WTC11 (cell line): ENCODE measurements at regions not wholly inside any gene's neighbourhood (a gene's known extent, or its start where the extent isn't known, plus 50 kb on each side); places are given as distances from the start of the nearest gene placed in this dataset.

Experiments used
- CREB1 ChIP-seq: sonication (generic); formaldehyde crosslinking; IDR thresholded peaks from 2 replicates; pipeline ENCODE4 v1.8.0; 2023; ENCODE audit warnings: mild to moderate bottlenecking, missing genetic modification reagents
- FOXK1 ChIP-seq: sonication (generic); formaldehyde crosslinking; IDR thresholded peaks from 2 replicates; pipeline ENCODE4 v1.8.0; 2022; ENCODE audit warnings: mild to moderate bottlenecking, moderate library complexity, missing genetic modification reagents
- FOXP1 ChIP-seq: sonication (generic); formaldehyde crosslinking; IDR thresholded peaks from 2 replicates; pipeline ENCODE4 v1.8.0; 2022; ENCODE audit warnings: missing genetic modification reagents, mild to moderate bottlenecking, moderate library complexity, borderline replicate concordance
- NR2C2 ChIP-seq: sonication (generic); formaldehyde crosslinking; IDR thresholded peaks from 2 replicates; pipeline ENCODE4 v1.8.0; 2022; ENCODE audit warnings: mild to moderate bottlenecking, missing genetic modification reagents
- OVOL2 ChIP-seq: fragments of 250-450 bp; sonication (Bioruptor Pico); IDR thresholded peaks from 2 replicates; pipeline ENCODE4 v1.9.0; 2021; ENCODE audit warnings: mild to moderate bottlenecking, borderline replicate concordance
- PRRX2 ChIP-seq: fragments of 250-450 bp; sonication (Bioruptor Pico); IDR thresholded peaks from 2 replicates; pipeline ENCODE4 v1.8.0; 2021; ENCODE audit warnings: mild to moderate bottlenecking
- ZNF121 ChIP-seq: sonication (generic); formaldehyde crosslinking; IDR thresholded peaks from 2 replicates; pipeline ENCODE4 v1.8.0; 2023; ENCODE audit warnings: missing genetic modification reagents
- ZNF317 ChIP-seq: sonication (generic); formaldehyde crosslinking; IDR thresholded peaks from 2 replicates; pipeline ENCODE4 v1.8.1; 2023; ENCODE audit warnings: low read depth, mild to moderate bottlenecking, moderate library complexity, missing genetic modification reagents, borderline replicate concordance
- TF ChIP-seq, protein P1 (sequence below): fragments of 200-600 bp; IDR thresholded peaks from 2 replicates; pipeline ENCODE4 v1.8.0; 2022; ENCODE audit warnings: antibody characterized with exemption
- TF ChIP-seq, protein P2 (sequence below): sonication (generic); formaldehyde crosslinking; IDR thresholded peaks from 2 replicates; pipeline ENCODE4 v1.8.0; 2022; ENCODE audit warnings: mild to moderate bottlenecking, missing genetic modification reagents
- TF ChIP-seq, protein P3 (sequence below): sonication (generic); formaldehyde crosslinking; conservative IDR thresholded peaks from 2 replicates; pipeline ENCODE4 v1.8.1; 2022; ENCODE audit warnings: mild to moderate bottlenecking, missing genetic modification reagents
- TF ChIP-seq, protein P4 (sequence below): sonication (generic); formaldehyde crosslinking; IDR thresholded peaks from 2 replicates; pipeline ENCODE4 v1.8.0; 2022; ENCODE audit warnings: mild to moderate bottlenecking, missing genetic modification reagents
- TF ChIP-seq, protein P5 (sequence below): sonication (generic); formaldehyde crosslinking; IDR thresholded peaks from 2 replicates; pipeline ENCODE4 v1.8.0; 2023; ENCODE audit warnings: missing genetic modification reagents
- TF ChIP-seq, protein P6 (sequence below): sonication (generic); formaldehyde crosslinking; IDR thresholded peaks from 2 replicates; pipeline ENCODE4 v1.8.1; 2022; ENCODE audit warnings: low read depth, mild to moderate bottlenecking, moderate library complexity, missing genetic modification reagents, borderline replicate concordance

DNA sequence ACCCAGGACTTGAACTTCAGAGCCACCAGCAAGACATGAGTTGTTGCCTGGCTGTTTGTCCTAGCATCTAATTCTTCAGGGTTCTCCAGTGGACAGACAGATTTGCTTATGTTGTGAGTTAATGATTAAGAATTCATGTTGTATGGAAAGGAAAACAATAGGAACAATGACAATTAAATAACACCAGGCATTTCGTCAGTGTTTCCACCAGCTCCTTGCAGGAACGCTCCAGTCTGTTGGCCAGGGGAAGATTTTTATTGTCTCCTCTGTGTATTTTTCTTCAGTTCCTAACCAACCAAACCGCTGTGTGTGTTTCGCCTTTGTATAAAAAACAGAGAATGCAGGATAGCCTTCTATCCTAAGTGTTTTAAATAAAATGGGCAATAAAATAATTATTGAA is 64.4 kb upstream of the PTGFR start:
- TF ChIP-seq, protein P1, sequence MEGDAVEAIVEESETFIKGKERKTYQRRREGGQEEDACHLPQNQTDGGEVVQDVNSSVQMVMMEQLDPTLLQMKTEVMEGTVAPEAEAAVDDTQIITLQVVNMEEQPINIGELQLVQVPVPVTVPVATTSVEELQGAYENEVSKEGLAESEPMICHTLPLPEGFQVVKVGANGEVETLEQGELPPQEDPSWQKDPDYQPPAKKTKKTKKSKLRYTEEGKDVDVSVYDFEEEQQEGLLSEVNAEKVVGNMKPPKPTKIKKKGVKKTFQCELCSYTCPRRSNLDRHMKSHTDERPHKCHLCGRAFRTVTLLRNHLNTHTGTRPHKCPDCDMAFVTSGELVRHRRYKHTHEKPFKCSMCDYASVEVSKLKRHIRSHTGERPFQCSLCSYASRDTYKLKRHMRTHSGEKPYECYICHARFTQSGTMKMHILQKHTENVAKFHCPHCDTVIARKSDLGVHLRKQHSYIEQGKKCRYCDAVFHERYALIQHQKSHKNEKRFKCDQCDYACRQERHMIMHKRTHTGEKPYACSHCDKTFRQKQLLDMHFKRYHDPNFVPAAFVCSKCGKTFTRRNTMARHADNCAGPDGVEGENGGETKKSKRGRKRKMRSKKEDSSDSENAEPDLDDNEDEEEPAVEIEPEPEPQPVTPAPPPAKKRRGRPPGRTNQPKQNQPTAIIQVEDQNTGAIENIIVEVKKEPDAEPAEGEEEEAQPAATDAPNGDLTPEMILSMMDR, result no peak
- TF ChIP-seq, protein P2, sequence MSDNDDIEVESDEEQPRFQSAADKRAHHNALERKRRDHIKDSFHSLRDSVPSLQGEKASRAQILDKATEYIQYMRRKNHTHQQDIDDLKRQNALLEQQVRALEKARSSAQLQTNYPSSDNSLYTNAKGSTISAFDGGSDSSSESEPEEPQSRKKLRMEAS (CRISPR knock-in tag), result no peak
- TF ChIP-seq OVOL2 (CRISPR knock-in tag), result no peak
- TF ChIP-seq, protein P3, sequence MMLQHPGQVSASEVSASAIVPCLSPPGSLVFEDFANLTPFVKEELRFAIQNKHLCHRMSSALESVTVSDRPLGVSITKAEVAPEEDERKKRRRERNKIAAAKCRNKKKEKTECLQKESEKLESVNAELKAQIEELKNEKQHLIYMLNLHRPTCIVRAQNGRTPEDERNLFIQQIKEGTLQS (CRISPR knock-in tag), result no peak
- no peak for TF ChIP-seq ZNF121 (CRISPR knock-in tag)
- TF ChIP-seq, protein P4, sequence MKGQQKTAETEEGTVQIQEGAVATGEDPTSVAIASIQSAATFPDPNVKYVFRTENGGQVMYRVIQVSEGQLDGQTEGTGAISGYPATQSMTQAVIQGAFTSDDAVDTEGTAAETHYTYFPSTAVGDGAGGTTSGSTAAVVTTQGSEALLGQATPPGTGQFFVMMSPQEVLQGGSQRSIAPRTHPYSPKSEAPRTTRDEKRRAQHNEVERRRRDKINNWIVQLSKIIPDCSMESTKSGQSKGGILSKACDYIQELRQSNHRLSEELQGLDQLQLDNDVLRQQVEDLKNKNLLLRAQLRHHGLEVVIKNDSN, result no peak
- TF ChIP-seq FOXP1 (CRISPR knock-in tag), result no peak
- TF ChIP-seq NR2C2 (CRISPR knock-in tag), result no peak
- TF ChIP-seq CREB1 (CRISPR knock-in tag), result no peak
- TF ChIP-seq FOXK1 (CRISPR knock-in tag), result no peak
- TF ChIP-seq, protein P5, sequence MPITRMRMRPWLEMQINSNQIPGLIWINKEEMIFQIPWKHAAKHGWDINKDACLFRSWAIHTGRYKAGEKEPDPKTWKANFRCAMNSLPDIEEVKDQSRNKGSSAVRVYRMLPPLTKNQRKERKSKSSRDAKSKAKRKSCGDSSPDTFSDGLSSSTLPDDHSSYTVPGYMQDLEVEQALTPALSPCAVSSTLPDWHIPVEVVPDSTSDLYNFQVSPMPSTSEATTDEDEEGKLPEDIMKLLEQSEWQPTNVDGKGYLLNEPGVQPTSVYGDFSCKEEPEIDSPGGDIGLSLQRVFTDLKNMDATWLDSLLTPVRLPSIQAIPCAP, result no peak
- TF ChIP-seq, protein P6, sequence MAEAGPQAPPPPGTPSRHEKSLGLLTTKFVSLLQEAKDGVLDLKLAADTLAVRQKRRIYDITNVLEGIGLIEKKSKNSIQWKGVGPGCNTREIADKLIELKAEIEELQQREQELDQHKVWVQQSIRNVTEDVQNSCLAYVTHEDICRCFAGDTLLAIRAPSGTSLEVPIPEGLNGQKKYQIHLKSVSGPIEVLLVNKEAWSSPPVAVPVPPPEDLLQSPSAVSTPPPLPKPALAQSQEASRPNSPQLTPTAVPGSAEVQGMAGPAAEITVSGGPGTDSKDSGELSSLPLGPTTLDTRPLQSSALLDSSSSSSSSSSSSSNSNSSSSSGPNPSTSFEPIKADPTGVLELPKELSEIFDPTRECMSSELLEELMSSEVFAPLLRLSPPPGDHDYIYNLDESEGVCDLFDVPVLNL (CRISPR knock-in tag), result no peak
- no peak for TF ChIP-seq ZNF317
- TF ChIP-seq PRRX2 (CRISPR knock-in tag), result no peak
